Caki2 (cell line): ENCODE measurements at regions not wholly inside any gene's neighbourhood (a gene's known extent, or its start where the extent isn't known, plus 50 kb on each side); places are given as distances from the start of the nearest gene placed in this dataset.

ENCODE experiments used
- DNase-seq: peaks from one replicate; pipeline ENCODE4 v3.0.0-alpha.2; 2015; ENCODE audit warnings: low read depth
- in situ Hi-C: cut with HindIII; loops from 2 replicates; pipeline ENCODE4 v1.10.0; 2016; ENCODE audit warnings: low sequenced_read_pairs, low pct_unique_long_range_greater_than_20kb, mixed read lengths

DNA sequence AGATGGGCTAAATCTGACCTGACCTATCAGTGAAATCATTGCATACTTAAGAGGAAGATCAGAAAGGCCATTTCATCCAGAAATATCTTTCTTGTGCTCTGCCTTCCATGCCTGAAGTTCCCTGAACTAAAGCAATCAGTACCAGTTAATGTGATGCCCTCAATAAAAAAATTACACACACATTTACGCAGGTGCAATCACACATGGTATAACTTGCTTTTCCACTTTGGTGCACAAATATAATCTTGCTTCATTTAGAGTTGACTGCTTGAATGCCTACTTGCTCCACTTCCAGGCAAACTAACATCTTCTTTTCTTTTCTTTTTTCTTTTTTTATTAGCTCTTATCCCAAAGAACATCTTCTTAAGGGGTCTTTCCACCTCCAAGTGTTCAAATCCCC lies 58.3 kb upstream of the KIF5B start:
- no peak for DNase-seq
- in situ Hi-C loops, result no loop called here

DNA sequence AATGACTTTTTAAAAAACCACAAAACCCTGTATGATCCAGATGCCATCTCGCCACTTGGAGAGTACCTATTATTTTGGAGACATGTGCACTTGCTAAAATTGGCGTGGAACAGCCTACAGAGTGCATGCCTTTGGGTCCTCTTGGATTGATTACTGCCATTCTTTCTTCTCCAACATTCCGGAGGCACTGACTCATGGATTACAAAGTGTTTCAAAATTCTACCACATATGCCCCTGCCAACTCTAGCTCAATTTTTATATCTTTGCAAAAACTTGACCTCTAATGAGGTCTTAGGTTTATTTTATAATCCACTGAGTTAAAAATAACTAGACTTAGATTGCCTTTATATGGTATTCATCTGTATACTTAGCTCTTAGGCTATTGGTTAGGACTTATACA lies 55.8 kb upstream of the KIF5B start:
- DNase-seq, result peak; percentile 4
- in situ Hi-C loops, result no loop called here

DNA sequence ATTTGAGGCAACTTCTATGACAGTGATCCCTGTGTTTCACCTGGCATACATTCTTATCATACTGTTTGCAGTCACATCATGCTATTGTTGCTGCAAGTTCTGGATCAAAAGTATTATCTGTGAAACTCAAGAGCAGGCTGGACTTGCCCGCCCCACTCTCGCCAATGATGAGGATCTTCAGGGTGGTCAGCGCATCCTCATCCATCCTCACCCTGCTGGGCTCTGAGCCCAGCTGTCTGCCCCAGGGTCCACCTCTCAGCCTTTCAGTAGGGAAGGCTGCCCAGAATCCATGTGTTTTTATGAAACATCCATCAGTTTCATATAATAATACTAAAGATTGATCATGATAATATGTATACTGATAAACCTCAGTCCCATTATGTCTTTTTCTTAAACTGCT lies 55.4 kb upstream of the KIF5B start:
- DNase-seq, result no peak
- in situ Hi-C loops, result no loop called here

DNA sequence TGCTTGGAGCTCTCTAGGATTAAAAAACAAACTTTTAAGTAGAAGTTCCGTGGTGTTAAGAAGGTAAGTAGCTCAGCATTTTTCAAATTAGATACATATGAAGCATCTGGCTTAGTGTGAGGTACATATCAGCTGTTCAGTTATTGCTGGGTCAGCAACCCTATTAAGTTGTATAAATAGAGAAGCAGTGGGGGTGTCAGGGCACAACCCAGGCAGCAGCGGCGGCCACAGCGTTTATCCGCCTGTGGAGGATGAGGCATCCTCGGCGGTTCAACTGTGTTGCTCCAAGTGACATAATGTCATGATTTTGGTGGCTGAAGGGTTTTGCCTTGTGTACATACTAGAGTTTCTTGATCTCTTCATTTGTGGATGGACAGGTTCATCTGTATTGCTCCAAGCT lies 54.6 kb upstream of the KIF5B start:
- in situ Hi-C loops, result no loop called here
- no peak for DNase-seq

DNA sequence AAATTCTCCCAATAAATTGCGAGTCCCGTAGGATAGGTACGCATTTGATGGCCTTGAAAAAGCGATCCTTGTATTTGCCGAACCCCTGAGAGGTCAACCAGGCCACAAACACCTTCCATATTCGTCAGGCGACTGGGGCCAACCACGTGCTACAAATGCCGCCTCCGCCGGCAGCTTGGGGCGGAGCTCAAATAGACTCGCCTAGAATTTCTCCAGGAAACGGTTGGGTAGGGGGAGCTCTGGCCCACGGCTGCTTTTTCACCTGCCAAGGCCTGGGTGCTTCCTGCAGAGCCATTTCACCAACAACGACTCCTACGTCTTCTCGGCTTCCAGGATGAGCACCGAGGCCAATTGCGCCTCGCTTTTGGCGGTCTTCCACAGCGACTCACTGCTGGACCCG lies 53.4 kb upstream of the KIF5B start:
- in situ Hi-C loops, result no loop called here
- DNase-seq, result no peak
